Heart left ventricle (tissue), 16 donors: ENCODE measurements at regions not wholly inside any gene's neighbourhood (a gene's known extent, or its start where the extent isn't known, plus 50 kb on each side); places are given as distances from the start of the nearest gene placed in this dataset.
"Not testable (repeated sequence)": the region's sequence is repeated elsewhere in the genome, so short reads cannot be mapped to it uniquely, and the experiment has no call there.

Experiments used
- ATAC-seq, 4 donors: fragments of 200-7000 bp; cut with Tn5 transposase; one replicate each; pipeline ENCODE4 v1.9.1; 2020 to 2022; ENCODE audit warnings: moderate library complexity in 4 of 4, mild to moderate bottlenecking in 3 of 4, moderate number of reproducible peaks in 1 of 4
- DNase-seq, 5 donors: peaks; one replicate each; pipeline ENCODE4 v3.0.0-alpha.2; 2020
- H3K27ac ChIP-seq, 12 donors: fragments of 200-600 bp; sonication (generic) in 4 of 12; one replicate each; pipeline versions ENCODE4 v1.5.0 to v1.8.0; 2016 to 2022; ENCODE audit warnings: mild to moderate bottlenecking in 2 of 12
- H3K27me3 ChIP-seq, 9 donors: fragments of 200-600 bp; sonication (generic) in 2 of 9; one replicate each; pipeline versions ENCODE4 v1.5.1 to v1.8.0; 2016 to 2022; ENCODE audit warnings: mild to moderate bottlenecking in 3 of 9
- H3K36me3 ChIP-seq, 9 donors: fragments of 200-600 bp; sonication (generic) in 2 of 9; one replicate each; pipeline versions ENCODE4 v1.5.0 to v1.8.0; 2018 to 2022; ENCODE audit warnings: mild to moderate bottlenecking in 2 of 9
- H3K4me1 ChIP-seq, 12 donors: fragments of 200-600 bp; sonication (generic) in 4 of 12; one replicate each; pipeline versions ENCODE4 v1.5.0 to v1.8.0; 2016 to 2022; ENCODE audit warnings: mild to moderate bottlenecking in 3 of 12
- H3K4me3 ChIP-seq, 12 donors: fragments of 200-600 bp; sonication (generic) in 4 of 12; one replicate each; pipeline versions ENCODE4 v1.5.0 to v1.8.0; 2017 to 2022; ENCODE audit warnings: mild to moderate bottlenecking in 9 of 12, moderate library complexity in 4 of 12
- H3K9me3 ChIP-seq, 12 donors: fragments of 200-600 bp; sonication (generic) in 4 of 12; one replicate each; pipeline versions ENCODE4 v1.5.0 to v1.8.0; 2016 to 2022; ENCODE audit warnings: mild to moderate bottlenecking in 1 of 12
- POLR2A ChIP-seq, 2 donors: fragments of 450-650 bp; IDR thresholded peaks; one replicate each; pipeline ENCODE4 v1.6.1; 2017; ENCODE audit warnings: antibody characterized with exemption in 2 of 2, mild to moderate bottlenecking in 2 of 2, moderate library complexity in 2 of 2
- WGBS, 4 donors: extraction: QIAGEN DNeasy Blood & Tissue Kit in 2 of 4; methylation state at CpG; one replicate each; pipeline versions ENCODE4 v1.1.5 to v1.1.7; 2013 to 2018; 5-methylcytosine and 5-hydroxymethylcytosine counted together
- intact Hi-C, 10 donors: fragments of 100-400 bp; cut with DNase I; formaldehyde crosslinking; loops; one replicate each; pipeline versions ENCODE4 v1.11.1 to v1.14.2; 2022
- TF ChIP-seq, protein P1 (sequence below), 12 donors: fragments of 200-600 bp; sonication (generic) in 4 of 12; IDR thresholded peaks; one replicate each; pipeline versions ENCODE4 v1.5.0 to v1.8.0; 2018 to 2022; ENCODE audit warnings: antibody characterized with exemption in 12 of 12, mild to moderate bottlenecking in 5 of 12
- donor health status: ischemic (EF 13 %, LVEDD 7.1; RV severe dilation, severe dysfunction).
- donor health status: healthy with polysubstance abuse.
- donor health status: DM: no; HTN: yes; CAD: no.
- donor health status: DM: no; HTN: no; CAD: no.
- donor health status: ischemic (EF 25% LVEDD 6.9; RV normal size, moderate dysfunction).
- donor health status: ischemic (EF 25% LVEDD 5.7; RV mildly dilated, moderate dysfunction).
- donor health status: healthy.
- donor health status: DM: yes; HTN: yes; CAD: no.
- donor health status: ischemic (EF 35%, LVEDD 5.7; RV mildly dilated, moderate dysfunction).
- donor health status: nonischemic (EF 11% LVEDD 7.7; RV severe dilation, severe dysfunction).
- donor health status: DM: yes; HTN: yes; CAD: no.
- donor health status: PGD.
- donor health status: ischemic (EF 29% LVEDD 5.4; RV normal size, mild dysfunction).
- donor health status: nonischemic (EF 23%, LVEDD 6.1; RV moderate dilation, normal function).

DNA sequence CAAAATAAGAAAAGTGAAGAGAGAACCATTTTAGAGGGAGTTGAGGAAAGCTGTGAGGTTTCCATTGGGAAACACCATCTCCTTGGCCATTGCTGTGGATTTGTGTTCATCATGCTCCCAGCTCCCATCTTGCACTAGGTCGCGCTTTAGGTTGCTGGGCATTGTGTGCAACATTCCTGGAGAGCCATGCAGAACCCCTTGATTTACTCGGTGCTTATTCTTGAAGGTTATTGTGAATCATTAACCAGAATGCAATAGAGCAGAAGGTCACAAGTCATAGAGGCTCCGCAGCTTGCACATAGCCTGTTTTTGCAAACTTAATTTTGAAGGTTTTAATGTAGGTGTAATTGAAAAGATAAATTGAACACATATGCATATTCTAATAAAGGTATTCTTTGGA lies 239.2 kb upstream of the IL12A start:
- H3K4me1 ChIP-seq, result peaks cover 0 to 3% (median 0%) of the 10 kb centered on the region in 12 donors

DNA sequence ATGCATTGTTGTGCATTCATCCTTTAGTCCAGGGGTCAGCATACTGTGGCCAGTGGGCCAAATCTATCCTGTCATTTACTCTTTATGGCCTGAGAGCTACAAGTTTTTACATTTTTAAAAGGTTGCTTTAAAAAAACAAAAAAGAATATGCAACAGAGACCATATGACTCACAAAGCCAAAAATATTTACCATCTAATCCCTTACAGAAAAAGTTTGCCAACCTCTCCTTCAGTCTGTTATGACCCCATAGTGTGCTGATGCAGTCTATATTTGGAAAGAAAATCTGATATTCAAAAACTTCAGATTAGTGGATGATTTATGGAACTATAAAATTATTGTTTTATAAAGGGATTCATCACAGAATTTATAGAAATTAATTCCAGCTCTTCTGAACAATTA lies 237.5 kb upstream of the IL12A start:
- DNase-seq (no peak), ATAC-seq (no peak)
- intact Hi-C loops, result no loop called here
- no peak for TF ChIP-seq POLR2A (IDR thresholded peaks at IDR 0.05)
- no peaks in the 10 kb centered on the region for H3K36me3 ChIP-seq
- H3K27ac ChIP-seq, result no peak overlapping the region
- H3K4me3 ChIP-seq, result no peak overlapping the region
- peaks cover 0 to 5% (median 0%) of the 10 kb centered on the region in 12 donors for H3K9me3 ChIP-seq
- H3K4me1 ChIP-seq, result peaks cover 0 to 3% (median 0%) of the 10 kb centered on the region in 12 donors
- H3K27me3 ChIP-seq, result no peaks in the 10 kb centered on the region

More for the DNA sequence above, 239.2 kb upstream of the IL12A start:
- ATAC-seq (no peak), DNase-seq (no peak)
- Histone ChIP-seq H3K9me3 (no peaks in the 10 kb centered on the region), H3K36me3 (no peaks in the 10 kb centered on the region), H3K27ac (no peak overlapping the region), H3K27me3 (no peaks in the 10 kb centered on the region), H3K4me3 (no peak overlapping the region)
- TF ChIP-seq, protein P1, sequence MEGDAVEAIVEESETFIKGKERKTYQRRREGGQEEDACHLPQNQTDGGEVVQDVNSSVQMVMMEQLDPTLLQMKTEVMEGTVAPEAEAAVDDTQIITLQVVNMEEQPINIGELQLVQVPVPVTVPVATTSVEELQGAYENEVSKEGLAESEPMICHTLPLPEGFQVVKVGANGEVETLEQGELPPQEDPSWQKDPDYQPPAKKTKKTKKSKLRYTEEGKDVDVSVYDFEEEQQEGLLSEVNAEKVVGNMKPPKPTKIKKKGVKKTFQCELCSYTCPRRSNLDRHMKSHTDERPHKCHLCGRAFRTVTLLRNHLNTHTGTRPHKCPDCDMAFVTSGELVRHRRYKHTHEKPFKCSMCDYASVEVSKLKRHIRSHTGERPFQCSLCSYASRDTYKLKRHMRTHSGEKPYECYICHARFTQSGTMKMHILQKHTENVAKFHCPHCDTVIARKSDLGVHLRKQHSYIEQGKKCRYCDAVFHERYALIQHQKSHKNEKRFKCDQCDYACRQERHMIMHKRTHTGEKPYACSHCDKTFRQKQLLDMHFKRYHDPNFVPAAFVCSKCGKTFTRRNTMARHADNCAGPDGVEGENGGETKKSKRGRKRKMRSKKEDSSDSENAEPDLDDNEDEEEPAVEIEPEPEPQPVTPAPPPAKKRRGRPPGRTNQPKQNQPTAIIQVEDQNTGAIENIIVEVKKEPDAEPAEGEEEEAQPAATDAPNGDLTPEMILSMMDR (IDR thresholded peaks at IDR 0.05), result no peak
- no peak for TF ChIP-seq POLR2A (IDR thresholded peaks at IDR 0.05)
- intact Hi-C loops, result no loop called here
- WGBS, 4 donors, result 89 to 92% (median 90%) methylated on average over 4 of the region's 4 CpGs

DNA sequence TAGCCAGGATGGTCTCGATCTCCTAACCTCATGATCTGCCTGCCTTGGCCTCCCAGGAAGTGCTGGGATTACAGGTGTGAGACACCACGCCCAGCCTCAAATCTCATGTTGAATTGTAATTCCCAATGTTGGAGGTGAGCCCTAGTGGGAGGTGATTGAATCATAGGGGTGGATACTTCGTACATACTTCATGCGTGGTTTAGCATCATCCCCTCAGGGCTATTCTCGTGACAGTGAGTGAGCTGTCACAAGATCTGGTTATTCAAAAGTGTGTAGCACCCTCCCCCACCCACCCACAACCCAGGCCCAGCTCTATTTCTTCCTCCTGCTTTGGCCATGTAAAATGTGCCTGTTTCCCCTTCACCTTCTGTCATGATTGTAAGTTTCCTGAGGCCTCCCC lies 236.9 kb upstream of the IL12A start:
- Histone ChIP-seq H3K9me3 (peaks cover 0 to 7% (median 0%) of the 10 kb centered on the region in 12 donors), H3K36me3 (no peaks in the 10 kb centered on the region), H3K4me1 (peaks cover 0 to 3% (median 0%) of the 10 kb centered on the region in 12 donors), H3K27me3 (no peaks in the 10 kb centered on the region), H3K4me3 (no peak overlapping the region), H3K27ac (no peak overlapping the region)
- TF ChIP-seq POLR2A (IDR thresholded peaks at IDR 0.05), result no peak
- TF ChIP-seq, protein P1 (IDR thresholded peaks at IDR 0.05), result no peak
- DNase-seq (no peak), ATAC-seq (no peak)
- WGBS, 4 donors, result 82 to 94% (median 90%) methylated on average over 5 of the region's 5 CpGs
- intact Hi-C loops, result no loop called here

DNA sequence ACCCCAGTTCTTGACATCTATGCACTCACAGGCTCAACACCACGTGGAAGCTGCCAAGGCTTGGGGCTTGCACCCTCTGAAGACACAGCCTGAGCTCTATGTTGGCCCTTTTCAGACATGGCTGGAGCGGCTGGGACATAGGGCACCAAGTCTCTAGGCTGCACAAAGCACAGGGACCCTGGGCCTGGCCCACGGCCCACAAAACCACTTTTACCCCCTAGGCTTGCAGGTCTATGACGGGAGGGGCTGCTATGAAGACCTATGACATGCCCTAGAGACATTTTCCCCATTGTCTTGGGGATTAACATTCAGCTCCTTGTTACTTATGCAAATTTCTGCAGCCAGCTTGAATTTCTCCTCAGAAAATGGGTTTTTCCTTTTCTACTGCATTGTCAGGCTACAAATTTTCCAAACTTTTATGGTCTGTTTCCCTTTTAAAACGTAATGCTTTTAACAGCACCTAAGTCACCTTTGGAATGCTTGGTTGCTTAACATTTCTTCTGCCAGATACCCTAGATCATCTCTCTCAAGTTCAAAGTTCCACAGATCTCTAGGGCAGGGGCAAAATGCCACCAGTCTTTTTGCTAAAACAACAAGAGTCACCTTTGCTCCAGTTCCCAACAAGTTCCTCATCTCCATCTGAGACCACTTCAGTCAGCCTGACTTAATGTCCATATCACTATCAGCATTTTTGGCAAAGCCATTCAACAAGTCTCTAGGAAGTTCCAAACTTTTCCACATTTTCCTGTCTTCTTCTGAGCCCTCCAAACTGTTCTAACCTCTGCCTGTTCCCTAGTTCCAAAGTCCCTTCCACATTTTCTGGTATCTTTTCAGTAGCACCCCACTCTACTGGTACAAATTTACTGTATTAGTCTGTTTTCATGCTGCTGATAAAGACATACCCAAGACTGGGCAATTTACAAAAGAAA lies 232.1 kb upstream of the IL12A start:
- DNase-seq, H3K27ac ChIP-seq, H3K4me3 ChIP-seq, H3K27me3 ChIP-seq, intact Hi-C loops, H3K9me3 ChIP-seq, ATAC-seq, H3K36me3 ChIP-seq: not testable (repeated sequence)
- H3K4me1 ChIP-seq, result peaks cover 0 to 20% (median 8%) of the 10 kb centered on the region in 12 donors
- WGBS, 4 donors, result 81 to 95% (median 94%) methylated on average over 5 of the region's 5 CpGs

DNA sequence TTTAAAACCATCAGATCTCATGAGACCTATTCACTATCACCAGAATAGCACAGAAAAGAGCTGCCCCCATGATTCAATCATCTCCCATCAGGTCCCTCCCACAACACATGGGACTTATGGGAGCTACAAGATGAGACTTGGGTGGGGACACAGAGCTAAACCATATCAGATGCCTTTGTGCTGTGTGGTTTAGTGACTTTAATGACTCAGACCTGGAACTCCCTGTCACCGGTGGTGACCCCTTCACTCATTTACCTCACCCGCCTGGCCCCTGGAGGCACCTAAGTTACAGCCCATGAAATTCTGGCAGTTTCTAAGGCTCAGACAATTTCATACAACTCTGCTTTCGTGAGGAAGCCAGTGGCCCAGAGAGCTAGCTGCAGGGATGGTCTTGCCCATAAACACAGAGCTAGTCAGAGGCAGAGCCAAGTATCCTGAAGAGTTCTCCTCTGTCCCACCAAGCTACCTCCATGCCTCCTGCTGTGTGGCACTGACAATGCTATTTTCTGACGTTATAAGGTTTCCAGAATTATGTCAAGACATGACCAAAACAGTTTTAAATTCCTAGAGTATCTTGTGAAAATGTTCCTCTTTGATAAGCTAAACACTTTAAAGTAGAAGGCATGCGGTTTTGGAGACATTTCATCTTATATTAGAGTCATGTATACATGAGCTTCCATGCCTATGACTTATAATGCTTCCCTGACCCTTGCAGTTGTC lies 231.1 kb upstream of the IL12A start:
- TF ChIP-seq, protein P1 (IDR thresholded peaks at IDR 0.05), result no peak
- TF ChIP-seq POLR2A (IDR thresholded peaks at IDR 0.05), result no peak
- intact Hi-C loops, result no loop called here
- Histone ChIP-seq H3K4me1 (peaks cover 0 to 30% (median 17%) of the 10 kb centered on the region in 12 donors), H3K36me3 (no peaks in the 10 kb centered on the region), H3K4me3 (no peak overlapping the region), H3K9me3 (peaks cover 0 to 7% (median 0%) of the 10 kb centered on the region in 12 donors), H3K27ac (no peak overlapping the region), H3K27me3 (no peaks in the 10 kb centered on the region)
- no peak for ATAC-seq
- no peak for DNase-seq
- 91 to 97% (median 93%) methylated on average over 5 of the region's 5 CpGs for WGBS, 4 donors
